Adrenal gland (tissue), 9 donors: ENCODE measurements at regions not wholly inside any gene's neighbourhood (a gene's known extent, or its start where the extent isn't known, plus 50 kb on each side); places are given as distances from the start of the nearest gene placed in this dataset.

ENCODE experiments used
- DNase-seq, 7 donors: peaks; one replicate each; pipeline ENCODE4 v3.0.0-alpha.2; 2019 to 2020
- H3K27ac ChIP-seq, 5 donors: fragments of 200-600 bp; sonication (generic) in 4 of 5; 1 replicate in 3 of 5; 2 replicates in 2 of 5; pipeline versions ENCODE4 v1.5.1 to v1.8.0; 2016 to 2020; ENCODE audit warnings: mild to moderate bottlenecking in 1 of 5
- H3K27me3 ChIP-seq: fragments of 200-600 bp; 2 replicates; pipeline ENCODE4 v1.8.0; 2021
- H3K36me3 ChIP-seq, 2 donors: fragments of 200-600 bp; replicated peaks in 1 of 2; 1 replicate in 1 of 2; 2 replicates in 1 of 2; pipeline versions ENCODE4 v1.5.1 to v1.8.0; 2018 to 2022
- H3K4me1 ChIP-seq, 2 donors: fragments of 200-600 bp; replicated peaks in 1 of 2; 1 replicate in 1 of 2; 2 replicates in 1 of 2; pipeline versions ENCODE4 v1.5.1 to v1.8.0; 2018 to 2021
- H3K4me3 ChIP-seq, 4 donors: fragments of 200-600 bp; sonication (generic) in 3 of 4; one replicate each; pipeline ENCODE4 v1.5.1; 2016 to 2018
- H3K9me3 ChIP-seq, 3 donors: fragments of 200-600 bp; sonication (generic) in 1 of 3; replicated peaks in 1 of 3; 1 replicate in 2 of 3; 2 replicates in 1 of 3; pipeline versions ENCODE4 v1.5.1 to v1.8.0; 2016 to 2021
- CTCF ChIP-seq, 6 experiments: fragments of 450-650 bp in 4 of 6; fragments of 200-600 bp in 2 of 6; sonication (generic) in 1 of 6; IDR thresholded peaks; 1 replicate in 5 of 6; 2 replicates in 1 of 6; pipeline versions ENCODE4 v1.5.1 to v1.8.0; 2016 to 2021; ENCODE audit warnings: antibody characterized with exemption in 6 of 6, mild to moderate bottlenecking in 2 of 6, moderate library complexity in 1 of 6
- POLR2A ChIP-seq, 2 donors: fragments of 450-650 bp; IDR thresholded peaks; one replicate each; pipeline ENCODE4 v1.6.1; 2017; ENCODE audit warnings: antibody characterized with exemption in 2 of 2, mild to moderate bottlenecking in 2 of 2, moderate library complexity in 1 of 2
- whole genome bisulfite sequencing, 4 donors: extraction: QIAGEN DNeasy Blood & Tissue Kit in 2 of 4; methylation state at CpG; one replicate each; pipeline versions ENCODE4 v1.1.5 to v1.1.7; 2013 to 2017; 5-methylcytosine and 5-hydroxymethylcytosine counted together
- intact Hi-C, 2 donors: fragments of 100-400 bp; cut with DNase I; formaldehyde crosslinking; loops; one replicate each; pipeline versions ENCODE4 v1.14.1 to v1.15.0; 2022 to 2023
- donor health status: healthy with polysubstance abuse.
- donor health status: Bipolar disorder and iron deficiency.
- donor health status: DM: yes; HTN: yes; CAD: no.
- donor health status: DM: no; HTN: no; CAD: no.
- donor health status: DM: no; HTN: no; CAD: no.

- TF ChIP-seq CTCF (IDR thresholded peaks at IDR 0.05): no peak
- no peak for TF ChIP-seq POLR2A (IDR thresholded peaks at IDR 0.05)
- intact Hi-C loops: no loop called here
- Histone ChIP-seq H3K36me3 (no peaks in the 10 kb centered on the region), H3K27me3 (no peaks in the 10 kb centered on the region), H3K27ac (no peak overlapping the region), H3K4me1 (peaks cover 4 to 5% of the 10 kb centered on the region in 2 donors), H3K9me3 (no peaks in the 10 kb centered on the region), H3K4me3 (no peak overlapping the region)
- WGBS, 4 donors: 73 to 86% (median 80%) methylated on average over 1 of the region's 1 CpG
- no peak for DNase-seq
Measured at GRCh38 chr2:35978218-35978617, 377.4 kb upstream of the CRIM1 start.

- intact Hi-C loops: no loop called here
- no peak for DNase-seq
- Histone ChIP-seq H3K36me3 (no peaks in the 10 kb centered on the region), H3K27me3 (no peaks in the 10 kb centered on the region), H3K4me3 (no peak overlapping the region), H3K4me1 (peaks cover 4 to 5% of the 10 kb centered on the region in 2 donors), H3K9me3 (no peaks in the 10 kb centered on the region), H3K27ac (no peak overlapping the region)
- TF ChIP-seq POLR2A (IDR thresholded peaks at IDR 0.05) (no peak), CTCF (IDR thresholded peaks at IDR 0.05) (no peak)
- 71 to 79% (median 72%) methylated on average over 5 of the region's 5 CpGs for WGBS, 4 donors
Measured at GRCh38 chr2:35976611-35977010, 379.0 kb upstream of the CRIM1 start.

DNA sequence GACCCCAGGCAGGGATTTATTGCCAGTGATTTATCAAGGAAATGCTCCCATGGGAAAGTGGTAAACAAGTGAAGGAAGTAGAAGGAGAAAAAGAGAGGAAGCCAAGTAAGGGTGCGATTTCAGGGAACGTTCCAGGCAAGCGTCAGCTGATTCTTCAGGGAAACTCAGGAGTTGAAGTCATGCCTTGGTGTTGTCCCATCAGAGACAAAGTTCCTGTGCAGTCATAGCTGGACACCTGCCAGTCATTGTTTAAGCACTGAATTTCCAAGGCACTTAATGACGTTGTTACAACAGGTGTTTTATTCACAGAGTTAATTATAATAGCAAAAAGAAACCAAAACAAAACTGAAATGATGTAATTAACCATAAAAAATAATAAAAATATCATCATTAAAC, 381.8 kb upstream of the CRIM1 start:
- peaks cover 3 to 5% of the 10 kb centered on the region in 2 donors for H3K4me1 ChIP-seq
- H3K9me3 ChIP-seq: no peaks in the 10 kb centered on the region
- H3K36me3 ChIP-seq: no peaks in the 10 kb centered on the region
- H3K4me3 ChIP-seq: no peak overlapping the region
- WGBS, 4 donors: 42 to 67% (median 54%) methylated on average over 4 of the region's 4 CpGs
- no peaks in the 10 kb centered on the region for H3K27me3 ChIP-seq
- H3K27ac ChIP-seq: no peak overlapping the region
- no peak for TF ChIP-seq CTCF (IDR thresholded peaks at IDR 0.05)
- no peak for TF ChIP-seq POLR2A (IDR thresholded peaks at IDR 0.05)
- intact Hi-C loops: no loop called here
- peak in 1 of 7 donors; percentile 7 for DNase-seq

DNA sequence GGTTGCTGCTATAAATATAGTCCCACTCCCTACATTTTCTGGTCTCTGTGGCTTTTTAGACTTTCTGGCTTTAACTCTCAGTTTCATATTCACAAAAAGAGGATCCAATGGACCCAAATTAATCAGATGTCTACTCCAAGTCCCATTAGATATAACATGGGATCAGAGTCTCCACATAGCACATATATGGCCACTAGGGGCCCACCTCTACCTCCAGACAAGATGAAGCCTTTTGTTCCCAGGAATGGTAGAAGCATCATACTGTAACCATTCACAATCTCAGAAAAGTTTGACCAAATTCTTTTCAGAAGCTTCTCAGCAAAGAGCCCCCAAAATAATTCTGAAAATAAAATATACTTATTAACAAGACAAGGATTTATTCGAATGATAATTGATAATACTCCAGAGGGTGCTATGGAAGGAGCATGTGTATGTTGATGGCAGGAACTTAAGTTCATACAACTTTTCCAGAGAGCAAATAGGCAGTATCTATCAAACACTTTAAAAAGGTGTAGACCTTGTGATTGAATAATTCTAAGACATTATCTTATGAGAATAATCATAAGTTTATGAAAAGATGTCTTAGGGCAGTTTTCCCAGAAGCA, 382.3 kb upstream of the CRIM1 start:
- H3K4me1 ChIP-seq: peaks cover 0 to 3% of the 10 kb centered on the region in 2 donors
- H3K36me3 ChIP-seq: no peaks in the 10 kb centered on the region
- WGBS, 4 donors: 0 to 24% (median 18%) methylated on average over 1 of the region's 1 CpG
- no peak overlapping the region for H3K27ac ChIP-seq
- no peak for DNase-seq
- TF ChIP-seq CTCF (IDR thresholded peaks at IDR 0.05) (peak in 2 of 6 experiments; percentile 17 to 29), POLR2A (IDR thresholded peaks at IDR 0.05) (no peak)
- H3K9me3 ChIP-seq: no peaks in the 10 kb centered on the region
- no peak overlapping the region for H3K4me3 ChIP-seq
- H3K27me3 ChIP-seq: no peaks in the 10 kb centered on the region
- intact Hi-C loops: no loop called here
